ENCODE measurements at regions not wholly inside any gene's neighbourhood (a gene's known extent, or its start where the extent isn't known, plus 50 kb on each side); places are given as distances from the start of the nearest gene placed in this dataset.
"Not testable (repeated sequence)": the region's sequence is repeated elsewhere in the genome, so short reads cannot be mapped to it uniquely, and the experiment has no call there.

DNA sequence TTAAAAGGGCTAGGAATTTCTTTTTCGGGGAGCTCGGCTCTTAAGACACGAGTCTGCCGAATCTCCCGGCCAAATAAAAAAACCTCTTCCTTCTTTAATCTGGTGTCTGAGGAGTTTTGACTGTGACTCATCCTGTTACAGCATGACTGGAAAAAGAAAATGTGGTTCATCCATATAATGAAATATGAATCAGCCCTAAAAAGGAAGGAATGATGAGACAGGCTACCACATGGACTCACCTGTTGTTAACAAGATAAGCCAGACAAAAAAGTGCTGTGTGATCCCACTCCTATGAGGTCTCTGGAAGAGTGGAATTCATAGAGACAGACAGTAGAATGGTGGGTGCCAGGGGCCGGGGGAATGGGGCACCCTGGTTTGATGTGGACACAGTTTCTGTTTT, 257.0 kb upstream of the PLCXD1 start:
- TF ChIP-seq GABPA (IDR thresholded peaks at IDR 0.05; ENCODE audit: low read depth); SMC3 (IDR thresholded peaks at IDR 0.05; ENCODE audit: low read depth, low read length); CHD2 (IDR thresholded peaks at IDR 0.05; ENCODE audit: low read length, partially characterized antibody); MXI1 (IDR thresholded peaks at IDR 0.05; ENCODE audit: low read depth, low read length); TAF1 (IDR thresholded peaks at IDR 0.05; ENCODE audit: borderline replicate concordance, low read depth, low read length); EP300 (IDR thresholded peaks at IDR 0.05; ENCODE audit: borderline replicate concordance in 1 of 2, low read depth in 1 of 2, low read length in 1 of 2); SIN3A (IDR thresholded peaks at IDR 0.05; ENCODE audit: borderline replicate concordance, low read depth, low read length); RXRA (IDR thresholded peaks at IDR 0.05; ENCODE audit: borderline replicate concordance, low read depth); RAD21 (IDR thresholded peaks at IDR 0.05; ENCODE audit: low read length); EZH2phosphoT487 (IDR thresholded peaks at IDR 0.05; ENCODE audit: borderline replicate concordance, low read depth): not testable (repeated sequence)
- TF ChIP-seq, protein P1, sequence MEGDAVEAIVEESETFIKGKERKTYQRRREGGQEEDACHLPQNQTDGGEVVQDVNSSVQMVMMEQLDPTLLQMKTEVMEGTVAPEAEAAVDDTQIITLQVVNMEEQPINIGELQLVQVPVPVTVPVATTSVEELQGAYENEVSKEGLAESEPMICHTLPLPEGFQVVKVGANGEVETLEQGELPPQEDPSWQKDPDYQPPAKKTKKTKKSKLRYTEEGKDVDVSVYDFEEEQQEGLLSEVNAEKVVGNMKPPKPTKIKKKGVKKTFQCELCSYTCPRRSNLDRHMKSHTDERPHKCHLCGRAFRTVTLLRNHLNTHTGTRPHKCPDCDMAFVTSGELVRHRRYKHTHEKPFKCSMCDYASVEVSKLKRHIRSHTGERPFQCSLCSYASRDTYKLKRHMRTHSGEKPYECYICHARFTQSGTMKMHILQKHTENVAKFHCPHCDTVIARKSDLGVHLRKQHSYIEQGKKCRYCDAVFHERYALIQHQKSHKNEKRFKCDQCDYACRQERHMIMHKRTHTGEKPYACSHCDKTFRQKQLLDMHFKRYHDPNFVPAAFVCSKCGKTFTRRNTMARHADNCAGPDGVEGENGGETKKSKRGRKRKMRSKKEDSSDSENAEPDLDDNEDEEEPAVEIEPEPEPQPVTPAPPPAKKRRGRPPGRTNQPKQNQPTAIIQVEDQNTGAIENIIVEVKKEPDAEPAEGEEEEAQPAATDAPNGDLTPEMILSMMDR (IDR thresholded peaks at IDR 0.05): not testable (repeated sequence)
- TF ChIP-seq, protein P2, sequence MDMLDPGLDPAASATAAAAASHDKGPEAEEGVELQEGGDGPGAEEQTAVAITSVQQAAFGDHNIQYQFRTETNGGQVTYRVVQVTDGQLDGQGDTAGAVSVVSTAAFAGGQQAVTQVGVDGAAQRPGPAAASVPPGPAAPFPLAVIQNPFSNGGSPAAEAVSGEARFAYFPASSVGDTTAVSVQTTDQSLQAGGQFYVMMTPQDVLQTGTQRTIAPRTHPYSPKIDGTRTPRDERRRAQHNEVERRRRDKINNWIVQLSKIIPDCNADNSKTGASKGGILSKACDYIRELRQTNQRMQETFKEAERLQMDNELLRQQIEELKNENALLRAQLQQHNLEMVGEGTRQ (IDR thresholded peaks at IDR 0.05; ENCODE audit: borderline replicate concordance, low read depth, low read length): not testable (repeated sequence)
- TF ChIP-seq, protein P3, sequence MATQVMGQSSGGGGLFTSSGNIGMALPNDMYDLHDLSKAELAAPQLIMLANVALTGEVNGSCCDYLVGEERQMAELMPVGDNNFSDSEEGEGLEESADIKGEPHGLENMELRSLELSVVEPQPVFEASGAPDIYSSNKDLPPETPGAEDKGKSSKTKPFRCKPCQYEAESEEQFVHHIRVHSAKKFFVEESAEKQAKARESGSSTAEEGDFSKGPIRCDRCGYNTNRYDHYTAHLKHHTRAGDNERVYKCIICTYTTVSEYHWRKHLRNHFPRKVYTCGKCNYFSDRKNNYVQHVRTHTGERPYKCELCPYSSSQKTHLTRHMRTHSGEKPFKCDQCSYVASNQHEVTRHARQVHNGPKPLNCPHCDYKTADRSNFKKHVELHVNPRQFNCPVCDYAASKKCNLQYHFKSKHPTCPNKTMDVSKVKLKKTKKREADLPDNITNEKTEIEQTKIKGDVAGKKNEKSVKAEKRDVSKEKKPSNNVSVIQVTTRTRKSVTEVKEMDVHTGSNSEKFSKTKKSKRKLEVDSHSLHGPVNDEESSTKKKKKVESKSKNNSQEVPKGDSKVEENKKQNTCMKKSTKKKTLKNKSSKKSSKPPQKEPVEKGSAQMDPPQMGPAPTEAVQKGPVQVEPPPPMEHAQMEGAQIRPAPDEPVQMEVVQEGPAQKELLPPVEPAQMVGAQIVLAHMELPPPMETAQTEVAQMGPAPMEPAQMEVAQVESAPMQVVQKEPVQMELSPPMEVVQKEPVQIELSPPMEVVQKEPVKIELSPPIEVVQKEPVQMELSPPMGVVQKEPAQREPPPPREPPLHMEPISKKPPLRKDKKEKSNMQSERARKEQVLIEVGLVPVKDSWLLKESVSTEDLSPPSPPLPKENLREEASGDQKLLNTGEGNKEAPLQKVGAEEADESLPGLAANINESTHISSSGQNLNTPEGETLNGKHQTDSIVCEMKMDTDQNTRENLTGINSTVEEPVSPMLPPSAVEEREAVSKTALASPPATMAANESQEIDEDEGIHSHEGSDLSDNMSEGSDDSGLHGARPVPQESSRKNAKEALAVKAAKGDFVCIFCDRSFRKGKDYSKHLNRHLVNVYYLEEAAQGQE (IDR thresholded peaks at IDR 0.05; ENCODE audit: low read depth, low read length): not testable (repeated sequence)
